Transverse colon (tissue), 4 donors: ENCODE measurements at regions not wholly inside any gene's neighbourhood (a gene's known extent, or its start where the extent isn't known, plus 50 kb on each side); places are given as distances from the start of the nearest gene placed in this dataset.

Source experiments
- DNase-seq: peaks from one replicate; pipeline ENCODE4 v3.0.0-alpha.2; 2019
- H3K27ac ChIP-seq, 4 donors: fragments of 200-600 bp; sonication (generic); 2 replicates each; pipeline ENCODE4 v1.5.1; 2016 to 2018; ENCODE audit warnings: inconsistent platforms in 4 of 4
- H3K27me3 ChIP-seq: fragments of 200-600 bp; sonication (generic); 2 replicates; pipeline ENCODE4 v1.5.1; 2017; ENCODE audit warnings: inconsistent platforms
- H3K36me3 ChIP-seq, 4 donors: fragments of 200-600 bp; sonication (generic); 2 replicates each; pipeline ENCODE4 v1.5.1; 2017 to 2019; ENCODE audit warnings: inconsistent platforms in 4 of 4
- H3K4me1 ChIP-seq, 4 donors: fragments of 200-600 bp; sonication (generic); 2 replicates each; pipeline ENCODE4 v1.5.1; 2017 to 2020; ENCODE audit warnings: inconsistent platforms in 4 of 4
- H3K4me3 ChIP-seq, 4 donors: fragments of 200-600 bp; sonication (generic); 1 replicate in 1 of 4; 2 replicates in 3 of 4; pipeline versions ENCODE4 v1.5.1 to v1.6.1; 2017 to 2019; ENCODE audit warnings: inconsistent platforms in 4 of 4
- H3K9me3 ChIP-seq, 2 donors: fragments of 200-600 bp; sonication (generic); 2 replicates each; pipeline ENCODE4 v1.5.1; 2017 to 2019; ENCODE audit warnings: inconsistent platforms in 2 of 2
- EP300 ChIP-seq: sonication (generic); formaldehyde crosslinking; IDR thresholded peaks from one replicate; pipeline ENCODE4 v1.6.1; 2017; ENCODE audit warnings: antibody characterized with exemption, low read depth
- POLR2A ChIP-seq: fragments of 450-650 bp; IDR thresholded peaks from one replicate; pipeline ENCODE4 v1.6.1; 2016; ENCODE audit warnings: antibody characterized with exemption, mild to moderate bottlenecking, moderate library complexity
- POLR2AphosphoS5 ChIP-seq, 3 donors: sonication (generic); formaldehyde crosslinking; IDR thresholded peaks; one replicate each; pipeline ENCODE4 v1.6.1; 2016; ENCODE audit warnings: antibody characterized with exemption in 3 of 3
- WGBS, 2 donors: methylation state at CpG; one replicate each; pipeline ENCODE4 v1.1.5; 2018; ENCODE audit warnings: low coverage in 1 of 2; 5-methylcytosine and 5-hydroxymethylcytosine counted together
- in situ Hi-C, 4 donors: fragments of 200-750 bp; cut with MboI; loops; one replicate each; pipeline versions ENCODE4 v1.15.0 to v1.15.1; 2017; ENCODE audit warnings: low sequenced_read_pairs in 3 of 4, low pct_ligation_motif_present in 1 of 4, low pct_unique_long_range_greater_than_20kb in 1 of 4
- intact Hi-C: fragments of 100-400 bp; cut with DNase I; formaldehyde crosslinking; loops from one replicate; pipeline ENCODE4 v1.15.1; 2023; ENCODE audit warnings: low total_unique reads
- TF ChIP-seq, protein P1 (sequence below), 5 experiments: fragments of 200-600 bp in 3 of 5; fragments of 450-650 bp in 2 of 5; sonication (generic) in 3 of 5; IDR thresholded peaks; 1 replicate in 2 of 5; 2 replicates in 3 of 5; pipeline ENCODE4 v1.5.1; 2016 to 2017; ENCODE audit warnings: antibody characterized with exemption in 5 of 5, inconsistent platforms in 3 of 5, mild to moderate bottlenecking in 2 of 5, moderate library complexity in 1 of 5

DNA sequence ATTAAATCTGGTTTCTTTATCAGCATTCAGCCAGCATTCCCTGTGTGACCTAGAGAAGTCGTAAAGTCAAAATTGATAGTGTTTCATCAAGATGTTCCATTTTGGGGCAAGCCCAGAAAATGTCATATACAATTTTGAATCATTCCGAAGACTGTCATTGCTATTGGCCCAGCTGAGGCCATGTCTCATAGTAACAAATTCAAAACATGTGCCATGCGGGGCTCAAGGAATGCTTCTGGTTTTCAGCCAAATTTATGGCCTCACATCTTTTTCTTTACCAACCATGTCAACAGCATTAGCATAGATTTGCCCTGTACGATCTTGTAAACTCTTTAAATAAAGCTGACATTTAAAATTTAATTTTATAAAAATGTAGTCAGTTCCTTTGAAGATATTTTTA, 314.7 kb downstream of the PAX1 start:
- intact Hi-C loops (no loop called here), in situ Hi-C loops (loop anchor here in 1 of 4 donors (25.0 kb wide), 1 partner anchor 92 kb away; no protein-coding TSS in a partner anchor)
- DNase-seq, result no peak
- TF ChIP-seq POLR2A, result no peak
- TF ChIP-seq EP300, result no peak
- TF ChIP-seq, protein P1, sequence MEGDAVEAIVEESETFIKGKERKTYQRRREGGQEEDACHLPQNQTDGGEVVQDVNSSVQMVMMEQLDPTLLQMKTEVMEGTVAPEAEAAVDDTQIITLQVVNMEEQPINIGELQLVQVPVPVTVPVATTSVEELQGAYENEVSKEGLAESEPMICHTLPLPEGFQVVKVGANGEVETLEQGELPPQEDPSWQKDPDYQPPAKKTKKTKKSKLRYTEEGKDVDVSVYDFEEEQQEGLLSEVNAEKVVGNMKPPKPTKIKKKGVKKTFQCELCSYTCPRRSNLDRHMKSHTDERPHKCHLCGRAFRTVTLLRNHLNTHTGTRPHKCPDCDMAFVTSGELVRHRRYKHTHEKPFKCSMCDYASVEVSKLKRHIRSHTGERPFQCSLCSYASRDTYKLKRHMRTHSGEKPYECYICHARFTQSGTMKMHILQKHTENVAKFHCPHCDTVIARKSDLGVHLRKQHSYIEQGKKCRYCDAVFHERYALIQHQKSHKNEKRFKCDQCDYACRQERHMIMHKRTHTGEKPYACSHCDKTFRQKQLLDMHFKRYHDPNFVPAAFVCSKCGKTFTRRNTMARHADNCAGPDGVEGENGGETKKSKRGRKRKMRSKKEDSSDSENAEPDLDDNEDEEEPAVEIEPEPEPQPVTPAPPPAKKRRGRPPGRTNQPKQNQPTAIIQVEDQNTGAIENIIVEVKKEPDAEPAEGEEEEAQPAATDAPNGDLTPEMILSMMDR (IDR thresholded peaks at IDR 0.05), result no peak
- TF ChIP-seq POLR2AphosphoS5 (IDR thresholded peaks at IDR 0.05), result no peak
- Histone ChIP-seq H3K4me1 (no peaks in the 10 kb centered on the region), H3K27me3 (no peaks in the 10 kb centered on the region), H3K36me3 (no peaks in the 10 kb centered on the region), H3K9me3 (no peaks in the 10 kb centered on the region), H3K4me3 (no peak overlapping the region), H3K27ac (no peak overlapping the region)
- WGBS, 2 donors, result 79 to 81% methylated on average over 4 of the region's 4 CpGs

DNA sequence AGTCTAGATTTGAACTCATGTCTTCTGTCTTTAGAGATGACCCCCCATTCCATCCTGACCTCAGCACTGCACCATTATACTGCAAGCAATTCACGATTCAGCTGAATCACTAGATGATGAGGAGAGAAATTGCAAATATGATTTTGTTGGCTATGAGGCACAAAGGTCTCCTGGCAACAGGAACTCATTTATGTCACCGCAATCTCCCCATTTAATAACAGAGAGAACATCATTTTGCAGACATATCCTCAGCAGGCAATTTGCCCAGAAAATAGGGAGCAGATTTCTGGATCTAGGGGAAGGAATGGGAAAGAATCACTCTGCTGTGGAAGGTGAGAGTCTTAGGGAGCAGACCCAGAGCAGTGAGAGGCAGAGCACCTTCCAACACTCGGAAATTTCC, 303.0 kb downstream of the PAX1 start:
- WGBS, 2 donors, result 67 to 69% methylated on average over 2 to 3 of the region's 3 CpGs
- in situ Hi-C loops, result loop anchor here in 1 of 4 donors (25.0 kb wide), 1 partner anchor 104 kb away; no protein-coding TSS in a partner anchor
- no peak overlapping the region for H3K27ac ChIP-seq
- no peaks in the 10 kb centered on the region for H3K4me1 ChIP-seq
- no peak overlapping the region for H3K4me3 ChIP-seq
- TF ChIP-seq POLR2A, result no peak
- TF ChIP-seq POLR2AphosphoS5 (IDR thresholded peaks at IDR 0.05), result no peak
- TF ChIP-seq, protein P1 (IDR thresholded peaks at IDR 0.05), result no peak
- TF ChIP-seq EP300, result no peak
- intact Hi-C loops, result no loop called here
- no peak for DNase-seq
- peaks cover 0 to 4% of the 10 kb centered on the region in 2 donors for H3K9me3 ChIP-seq
- H3K36me3 ChIP-seq, result no peaks in the 10 kb centered on the region
- H3K27me3 ChIP-seq, result no peaks in the 10 kb centered on the region

DNA sequence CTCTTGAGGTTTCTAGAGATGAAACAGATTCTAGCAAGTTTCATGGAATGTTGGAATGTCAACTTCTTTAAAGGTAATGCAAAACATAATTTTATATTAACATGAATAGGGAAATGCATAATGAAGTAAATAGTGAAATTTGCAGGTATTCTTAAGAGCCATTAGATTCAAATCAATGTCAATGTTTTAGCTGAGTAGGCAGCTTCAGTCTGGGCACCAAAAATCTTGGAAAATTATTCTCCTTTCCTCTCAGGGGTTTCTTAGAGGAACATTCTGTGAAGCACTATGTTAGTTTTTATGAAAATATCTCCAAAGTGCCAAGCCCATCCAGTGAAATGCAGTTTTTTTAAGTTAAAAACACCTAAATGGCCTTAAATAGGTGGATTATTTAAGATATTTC, 300.8 kb downstream of the PAX1 start:
- no peak overlapping the region for H3K27ac ChIP-seq
- TF ChIP-seq EP300, result no peak
- TF ChIP-seq POLR2A, result no peak
- no peak for TF ChIP-seq POLR2AphosphoS5 (IDR thresholded peaks at IDR 0.05)
- TF ChIP-seq, protein P1 (IDR thresholded peaks at IDR 0.05), result no peak
- H3K4me1 ChIP-seq, result no peaks in the 10 kb centered on the region
- no peaks in the 10 kb centered on the region for H3K27me3 ChIP-seq
- intact Hi-C loops, result no loop called here
- no peaks in the 10 kb centered on the region for H3K36me3 ChIP-seq
- peaks cover 0 to 4% of the 10 kb centered on the region in 2 donors for H3K9me3 ChIP-seq
- in situ Hi-C loops, result loop anchor here in 1 of 4 donors (25.0 kb wide), 1 partner anchor 106 kb away; no protein-coding TSS in a partner anchor
- no peak for DNase-seq
- H3K4me3 ChIP-seq, result no peak overlapping the region

DNA sequence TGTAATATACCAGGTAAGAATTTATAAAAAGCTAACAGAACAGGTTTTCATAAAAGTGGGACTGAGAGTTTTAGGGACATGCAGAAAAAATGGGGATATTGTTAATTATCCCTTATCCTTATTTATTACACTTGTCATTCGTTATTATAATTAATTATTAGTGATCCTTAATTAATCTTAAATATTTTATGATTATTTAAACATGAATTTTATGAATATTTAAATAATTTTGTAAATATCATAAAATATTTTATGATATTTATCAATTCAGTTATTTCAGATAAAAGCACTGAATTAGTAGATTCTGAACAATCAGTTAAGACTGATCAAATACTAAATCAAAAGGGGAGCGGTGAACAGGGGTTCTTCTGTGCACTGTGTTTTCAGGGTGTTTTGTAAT, 300.1 kb downstream of the PAX1 start:
- Histone ChIP-seq H3K27me3 (no peaks in the 10 kb centered on the region), H3K4me3 (no peak overlapping the region), H3K36me3 (no peaks in the 10 kb centered on the region), H3K27ac (no peak overlapping the region), H3K4me1 (no peaks in the 10 kb centered on the region), H3K9me3 (peaks cover 0 to 4% of the 10 kb centered on the region in 2 donors)
- intact Hi-C loops (no loop called here), in situ Hi-C loops (loop anchor here in 1 of 4 donors (25.0 kb wide), 1 partner anchor 107 kb away; no protein-coding TSS in a partner anchor)
- 49 to 57% methylated on average over 2 of the region's 2 CpGs for WGBS, 2 donors
- DNase-seq, result no peak
- TF ChIP-seq, protein P1 (IDR thresholded peaks at IDR 0.05), result no peak
- TF ChIP-seq POLR2AphosphoS5 (IDR thresholded peaks at IDR 0.05) (no peak), POLR2A (no peak), EP300 (no peak)
